Upper lobe of left lung (tissue), 6 donors: ENCODE measurements at regions not wholly inside any gene's neighbourhood (a gene's known extent, or its start where the extent isn't known, plus 50 kb on each side); places are given as distances from the start of the nearest gene placed in this dataset.
"Not testable (repeated sequence)": the region's sequence is repeated elsewhere in the genome, so short reads cannot be mapped to it uniquely, and the experiment has no call there.

Experiments
- ATAC-seq, 2 donors: fragments of 200-7000 bp; cut with Tn5 transposase; one replicate each; pipeline ENCODE4 v1.9.1; 2022; ENCODE audit warnings: mild to moderate bottlenecking in 2 of 2, moderate library complexity in 2 of 2; ENCODE audit not compliant: low FRiP score in 2 of 2
- DNase-seq, 2 donors: peaks; one replicate each; pipeline ENCODE4 v3.0.0-alpha.2; 2019 to 2020
- H3K27ac ChIP-seq, 4 donors: fragments of 200-600 bp; sonication (generic); one replicate each; pipeline ENCODE4 v1.5.1; 2016 to 2019
- H3K27me3 ChIP-seq, 4 donors: fragments of 200-600 bp; sonication (generic); one replicate each; pipeline ENCODE4 v1.5.1; 2017 to 2019
- H3K36me3 ChIP-seq, 4 donors: fragments of 200-600 bp; sonication (generic); one replicate each; pipeline ENCODE4 v1.5.1; 2016 to 2019
- H3K4me1 ChIP-seq, 4 donors: fragments of 200-600 bp; sonication (generic); one replicate each; pipeline ENCODE4 v1.5.1; 2018 to 2019
- H3K4me3 ChIP-seq, 4 donors: fragments of 200-600 bp; sonication (generic); one replicate each; pipeline ENCODE4 v1.5.1; 2017 to 2019; ENCODE audit warnings: mild to moderate bottlenecking in 2 of 4, moderate library complexity in 1 of 4
- H3K9me3 ChIP-seq, 4 donors: fragments of 200-600 bp; sonication (generic); one replicate each; pipeline ENCODE4 v1.5.1; 2018 to 2019
- CTCF ChIP-seq, 6 experiments: fragments of 450-650 bp in 4 of 6; fragments of 200-600 bp in 2 of 6; sonication (generic) in 2 of 6; IDR thresholded peaks; one replicate each; pipeline ENCODE4 v1.5.1; 2016 to 2019; ENCODE audit warnings: antibody characterized with exemption in 6 of 6
- EP300 ChIP-seq, 4 donors: sonication (generic); formaldehyde crosslinking; IDR thresholded peaks; one replicate each; pipeline ENCODE4 v1.5.1; 2017; ENCODE audit warnings: antibody characterized with exemption in 4 of 4, control low read depth in 2 of 4
- POLR2A ChIP-seq, 4 donors: fragments of 450-650 bp; IDR thresholded peaks; one replicate each; pipeline ENCODE4 v1.5.1; 2016 to 2017; ENCODE audit warnings: antibody characterized with exemption in 4 of 4, mild to moderate bottlenecking in 2 of 4
- POLR2AphosphoS5 ChIP-seq, 2 donors: sonication (generic); formaldehyde crosslinking; IDR thresholded peaks; one replicate each; pipeline ENCODE4 v1.5.1; 2017; ENCODE audit warnings: antibody characterized with exemption in 2 of 2
- WGBS, 2 donors: methylation state at CpG; one replicate each; pipeline ENCODE4 v1.1.5; 2017 to 2018; 5-methylcytosine and 5-hydroxymethylcytosine counted together
- donor health status: DM: no; HTN: no; CAD: no; lungs with moderate emphysema.
- donor health status: DM: no; HTN: yes; CAD: no; lungs with severe emphysema.

- no peak for TF ChIP-seq POLR2AphosphoS5 (IDR thresholded peaks at IDR 0.05)
- TF ChIP-seq EP300 (IDR thresholded peaks at IDR 0.05), result no peak
- 66 to 75% methylated on average over 12 of the region's 12 CpGs for WGBS, 2 donors
- ATAC-seq, result no peak
Measured at GRCh38 chr6:167416676-167417430, 92.0 kb downstream of the TTLL2 start.

GRCh38 chr6:167420177-167420576, 95.3 kb downstream of the TTLL2 start:
- DNase-seq, result peak in 1 of 2 donors; percentile 10
- peaks cover 0 to under 1% (median under 1%) of the 10 kb centered on the region in 4 donors for H3K4me1 ChIP-seq
- no peaks in the 10 kb centered on the region for H3K9me3 ChIP-seq
- 85 to 89% methylated on average over 12 of the region's 12 CpGs for WGBS, 2 donors
- no peaks in the 10 kb centered on the region for H3K36me3 ChIP-seq
- TF ChIP-seq POLR2AphosphoS5 (IDR thresholded peaks at IDR 0.05), result no peak
- no peak for TF ChIP-seq CTCF (IDR thresholded peaks at IDR 0.05)
- TF ChIP-seq EP300 (IDR thresholded peaks at IDR 0.05), result no peak
- no peak for TF ChIP-seq POLR2A (IDR thresholded peaks at IDR 0.05)
- H3K27ac ChIP-seq, result no peak overlapping the region
- ATAC-seq, result no peak
- H3K27me3 ChIP-seq, result no peaks in the 10 kb centered on the region
- no peak overlapping the region for H3K4me3 ChIP-seq

More at GRCh38 chr6:167416676-167417430, 92.0 kb downstream of the TTLL2 start:
- Histone ChIP-seq H3K27ac (no peak overlapping the region), H3K9me3 (no peaks in the 10 kb centered on the region), H3K36me3 (no peaks in the 10 kb centered on the region), H3K4me1 (no peaks in the 10 kb centered on the region), H3K4me3 (no peak overlapping the region), H3K27me3 (no peaks in the 10 kb centered on the region)
- no peak for DNase-seq

- peak in 1 of 2 donors; percentile 34 for ATAC-seq
- TF ChIP-seq CTCF (IDR thresholded peaks at IDR 0.05), result no peak
- TF ChIP-seq POLR2A (IDR thresholded peaks at IDR 0.05), result no peak
- TF ChIP-seq EP300 (IDR thresholded peaks at IDR 0.05), result no peak
- TF ChIP-seq POLR2AphosphoS5 (IDR thresholded peaks at IDR 0.05), result no peak
Measured at GRCh38 chr6:167420858-167421766, 96.2 kb downstream of the TTLL2 start.

GRCh38 chr6:167421944-167422343, 97.1 kb downstream of the TTLL2 start:
- not testable (repeated sequence) for DNase-seq, H3K36me3 ChIP-seq, H3K27ac ChIP-seq, ATAC-seq, H3K27me3 ChIP-seq, H3K9me3 ChIP-seq, H3K4me3 ChIP-seq
- no CpG with 5 or more reads among the region's 36 CpGs for WGBS, 2 donors
- H3K4me1 ChIP-seq, result peaks cover 0 to 14% (median 8%) of the 10 kb centered on the region in 4 donors

More at GRCh38 chr6:167420858-167421766, 96.2 kb downstream of the TTLL2 start:
- H3K9me3 ChIP-seq, result no peaks in the 10 kb centered on the region
- no peaks in the 10 kb centered on the region for H3K27me3 ChIP-seq
- peak; percentile 13 to 81 for DNase-seq
- no peak overlapping the region for H3K4me3 ChIP-seq
- H3K27ac ChIP-seq, result no peak overlapping the region
- peaks cover 0 to 10% (median 8%) of the 10 kb centered on the region in 4 donors for H3K4me1 ChIP-seq
- WGBS, 2 donors, result 80 to 88% methylated on average over 31 to 39 of the region's 39 CpGs
- H3K36me3 ChIP-seq, result no peaks in the 10 kb centered on the region

- TF ChIP-seq EP300 (IDR thresholded peaks at IDR 0.05), result no peak
- TF ChIP-seq POLR2AphosphoS5 (IDR thresholded peaks at IDR 0.05), result no peak
- TF ChIP-seq POLR2A (IDR thresholded peaks at IDR 0.05), result no peak
- TF ChIP-seq CTCF (IDR thresholded peaks at IDR 0.05), result no peak
- DNase-seq, result no peak
Measured at GRCh38 chr6:167422934-167423333, 98.0 kb downstream of the TTLL2 start.

More at GRCh38 chr6:167422934-167423333, 98.0 kb downstream of the TTLL2 start:
- no peaks in the 10 kb centered on the region for H3K27me3 ChIP-seq
- peaks cover 0 to 16% (median 8%) of the 10 kb centered on the region in 4 donors for H3K4me1 ChIP-seq
- no peak for ATAC-seq
- no peaks in the 10 kb centered on the region for H3K9me3 ChIP-seq
- no peaks in the 10 kb centered on the region for H3K36me3 ChIP-seq
- 100% methylated on average over 2 to 6 of the region's 23 CpGs for WGBS, 2 donors
- no peak overlapping the region for H3K27ac ChIP-seq
- no peak overlapping the region for H3K4me3 ChIP-seq
